Suppressor macrophage treated with lipopolysaccharide for 1 hour (primary cell): ENCODE measurements at regions not wholly inside any gene's neighbourhood (a gene's known extent, or its start where the extent isn't known, plus 50 kb on each side); places are given as distances from the start of the nearest gene placed in this dataset.
"Not testable (repeated sequence)": the region's sequence is repeated elsewhere in the genome, so short reads cannot be mapped to it uniquely, and the experiment has no call there.

Experiments used
- DNase-seq, 3 donors: peaks; one replicate each; pipeline ENCODE4 v3.0.0-alpha.2; 2020 to 2022

- DNase-seq, result no peak
These were observed 155.2 kb upstream of the NRP1 start for GRCh38 chr10:33489501-33490176.

- DNase-seq, result peak in 1 of 3 donors; percentile 32
These were observed 152.7 kb upstream of the NRP1 start for GRCh38 chr10:33487014-33487776.

DNA sequence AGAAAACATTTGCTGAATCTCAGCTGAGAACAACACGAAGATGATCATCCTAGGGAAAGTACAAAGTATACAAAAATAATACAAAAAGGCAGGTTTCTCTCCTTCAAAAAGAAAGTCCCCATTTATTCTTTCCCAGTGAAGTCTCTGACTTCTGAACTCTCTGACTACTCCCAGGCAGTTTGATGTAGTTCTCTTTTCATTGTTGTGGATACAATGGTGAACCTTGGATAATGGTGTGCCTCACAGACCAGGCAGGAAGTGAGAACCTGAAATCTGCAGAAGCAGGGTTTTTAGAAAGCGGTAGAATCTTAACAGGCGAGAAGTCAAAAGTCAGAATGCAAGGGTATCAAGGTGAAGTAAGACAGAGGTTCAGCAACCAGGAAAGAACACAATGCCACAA lies 150.8 kb upstream of the NRP1 start:
- no peak for DNase-seq

DNA sequence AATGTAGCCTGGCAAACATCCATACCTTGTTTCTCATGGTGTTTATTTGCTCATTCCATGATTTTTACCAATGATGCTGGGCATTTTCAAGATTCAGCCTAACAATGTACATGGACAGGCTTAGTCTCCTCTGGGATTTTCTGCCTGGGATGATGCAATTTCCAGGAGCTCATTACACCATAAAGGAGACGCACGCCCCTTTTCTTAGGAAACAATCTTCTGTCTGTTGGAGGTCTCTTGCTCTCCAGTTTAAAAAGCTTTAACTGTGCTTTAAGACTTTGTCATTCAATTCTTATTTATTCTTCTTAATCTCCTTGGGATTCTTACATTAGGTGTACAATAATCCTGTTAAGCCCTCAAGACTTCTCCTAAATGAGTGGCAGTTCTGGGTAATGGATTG lies 150.3 kb upstream of the NRP1 start:
- no peak for DNase-seq

DNA sequence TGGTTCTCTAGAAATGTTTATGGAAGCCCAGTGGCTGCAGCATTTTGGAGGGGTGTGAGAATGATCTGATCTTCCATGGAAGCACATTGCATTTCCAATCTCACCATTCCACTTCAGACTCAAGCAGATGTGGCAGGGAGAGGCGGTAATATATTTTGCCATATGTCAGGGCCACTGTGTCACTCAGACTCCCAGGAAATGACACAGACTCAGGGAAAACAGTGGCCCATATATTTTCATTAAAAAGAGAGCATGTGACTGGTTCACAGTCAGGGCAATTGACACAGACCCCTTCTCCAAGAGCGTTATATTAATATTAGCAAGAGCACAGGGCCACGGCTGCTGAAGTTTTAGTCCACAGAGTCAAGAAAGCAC lies 149.3 kb upstream of the NRP1 start:
- no peak for DNase-seq

DNA sequence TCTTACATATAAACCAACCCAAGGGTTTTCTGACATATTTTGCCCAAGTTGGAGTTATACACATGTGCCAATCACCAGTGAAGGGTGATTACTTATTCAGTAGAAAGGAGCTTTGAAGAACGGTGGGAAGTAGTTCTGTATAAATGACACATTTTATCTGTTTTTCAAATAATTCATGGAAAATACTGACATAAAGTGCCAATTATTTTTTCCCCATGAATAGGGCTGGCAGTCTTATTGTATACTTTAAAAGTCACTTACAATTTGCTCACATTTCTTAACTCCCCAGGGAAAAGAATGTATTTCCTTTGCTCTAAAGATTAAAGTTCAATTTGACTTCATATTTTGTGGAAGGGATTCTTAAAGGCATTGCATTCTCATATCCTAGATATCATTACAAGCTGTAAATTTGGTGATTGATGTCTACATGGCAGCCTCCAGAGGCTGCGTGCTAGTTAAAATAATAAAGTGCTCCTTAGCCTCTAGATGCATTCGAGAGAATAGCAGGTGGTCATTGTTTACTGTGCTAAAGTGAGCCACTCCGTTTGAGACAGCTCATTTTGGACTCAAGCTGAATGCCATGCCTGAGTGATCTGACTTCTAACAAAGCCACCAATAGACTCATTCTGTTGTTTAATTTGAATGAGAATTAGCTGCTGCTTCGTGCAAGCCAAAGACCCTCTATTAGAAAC lies 148.8 kb upstream of the NRP1 start:
- no peak for DNase-seq

- no peak for DNase-seq
These were observed 148.0 kb upstream of the NRP1 start for GRCh38 chr10:33482486-33482885.

GRCh38 chr10:33481184-33481583 lies 146.7 kb upstream of the NRP1 start:
- no peak for DNase-seq

DNA sequence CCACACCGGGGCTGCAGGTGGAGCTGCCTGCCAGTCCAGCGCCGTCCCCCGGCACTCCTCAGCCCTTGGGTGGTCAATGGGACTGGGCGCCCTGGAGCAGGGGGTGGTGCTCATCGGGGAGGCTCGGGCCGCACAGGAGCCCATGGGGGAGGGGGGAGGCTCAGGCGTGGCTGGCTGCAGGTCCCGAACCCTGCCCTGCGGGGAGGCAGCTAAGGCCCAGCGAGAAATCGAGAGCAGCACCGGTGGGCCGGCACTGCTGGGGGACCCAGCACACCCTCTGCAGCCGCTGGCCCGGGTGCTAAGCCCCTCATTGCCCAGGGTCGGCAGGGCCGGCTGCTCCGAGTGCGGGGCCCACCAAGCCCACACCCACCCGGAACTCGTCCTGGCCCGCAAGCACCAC lies 145.9 kb upstream of the NRP1 start:
- not testable (repeated sequence) for DNase-seq

- no peak for DNase-seq
These were observed 144.2 kb upstream of the NRP1 start for GRCh38 chr10:33478675-33479125.

GRCh38 chr10:33478089-33478674 lies 143.7 kb upstream of the NRP1 start:
- DNase-seq, result no peak

GRCh38 chr10:33477291-33478088 lies 143.0 kb upstream of the NRP1 start:
- DNase-seq, result no peak

- DNase-seq, result no peak
These were observed 142.3 kb upstream of the NRP1 start for GRCh38 chr10:33476757-33477273.

DNA sequence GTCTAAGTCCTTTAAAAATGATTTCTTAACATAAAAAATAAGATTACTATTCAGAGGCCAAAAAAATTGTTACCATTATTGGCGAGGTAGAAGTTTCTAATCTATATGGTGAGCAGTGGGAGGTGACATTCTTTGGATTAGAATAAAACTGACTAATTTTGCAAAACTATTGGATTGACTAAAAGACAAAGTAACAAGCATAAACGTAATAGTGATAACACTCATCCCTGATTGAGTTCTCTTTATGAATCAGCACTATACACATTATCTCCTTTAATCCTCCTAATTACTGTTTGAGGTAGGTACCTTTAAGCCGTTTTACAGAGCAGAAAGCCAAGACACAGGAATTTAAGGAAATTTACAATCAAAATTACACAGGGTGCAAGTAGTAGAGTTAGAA lies 139.2 kb upstream of the NRP1 start:
- DNase-seq, result no peak

DNA sequence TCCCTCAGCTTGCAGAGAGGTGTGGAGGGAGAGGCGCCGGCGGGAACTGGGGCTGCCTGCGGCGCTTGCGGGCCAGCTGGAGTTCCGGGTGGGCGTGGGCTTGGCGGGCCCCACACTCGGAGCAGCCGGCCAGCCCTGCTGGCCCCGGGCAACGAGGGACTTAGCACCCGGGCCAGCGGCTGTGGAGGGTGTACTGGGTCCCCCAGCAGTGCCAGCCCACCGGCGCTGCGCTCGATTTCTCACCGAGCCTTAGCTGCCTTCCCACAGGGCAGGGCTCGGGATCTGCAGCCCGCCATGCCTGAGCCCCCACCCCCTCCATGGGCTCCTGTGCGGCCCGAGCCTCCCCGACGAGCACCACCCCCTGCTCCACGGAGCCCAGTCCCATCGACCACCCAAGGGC lies 133.5 kb upstream of the NRP1 start:
- not testable (repeated sequence) for DNase-seq

- no peak for DNase-seq
These were observed 131.3 kb upstream of the NRP1 start for GRCh38 chr10:33465747-33466146.

GRCh38 chr10:33463011-33463410 lies 128.5 kb upstream of the NRP1 start:
- no peak for DNase-seq

GRCh38 chr10:33461295-33461640 lies 126.8 kb upstream of the NRP1 start:
- no peak for DNase-seq

DNA sequence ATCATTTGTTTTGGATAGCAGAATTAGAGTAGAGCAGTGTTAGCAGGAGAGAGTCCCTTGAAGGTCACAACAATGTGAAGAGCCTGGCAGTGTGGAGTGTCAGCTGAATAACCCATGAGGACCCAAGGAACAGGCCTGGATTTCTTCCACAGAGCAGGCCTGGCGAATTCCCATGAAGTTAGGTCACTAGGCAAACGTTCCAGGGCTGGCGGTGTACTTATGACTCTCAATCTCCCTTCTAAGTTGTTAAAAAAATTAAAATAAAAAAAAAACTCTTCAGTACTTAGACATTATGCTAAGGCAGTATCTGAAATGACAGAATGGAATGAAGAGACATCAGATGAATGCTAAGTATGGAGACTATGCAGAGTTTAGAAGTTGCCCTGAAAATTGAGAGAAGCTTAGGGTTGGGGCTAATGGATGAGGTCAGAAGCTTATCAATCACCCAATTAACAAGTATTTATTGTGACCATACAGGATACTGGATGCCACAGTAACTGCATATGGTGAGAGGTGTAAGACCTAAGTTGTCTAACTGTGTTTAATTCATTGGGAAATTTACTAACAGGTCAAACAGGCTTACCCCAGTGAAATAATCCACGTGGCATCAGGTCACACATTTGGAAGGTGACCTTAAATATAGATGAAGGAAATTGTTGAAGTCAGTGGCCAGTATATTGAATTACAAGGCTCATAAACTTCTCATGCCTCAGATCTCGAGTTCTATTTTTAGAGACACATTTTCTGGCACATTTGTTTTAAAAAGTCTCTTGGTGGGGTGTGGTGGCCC lies 126.2 kb upstream of the NRP1 start:
- no peak for DNase-seq

DNA sequence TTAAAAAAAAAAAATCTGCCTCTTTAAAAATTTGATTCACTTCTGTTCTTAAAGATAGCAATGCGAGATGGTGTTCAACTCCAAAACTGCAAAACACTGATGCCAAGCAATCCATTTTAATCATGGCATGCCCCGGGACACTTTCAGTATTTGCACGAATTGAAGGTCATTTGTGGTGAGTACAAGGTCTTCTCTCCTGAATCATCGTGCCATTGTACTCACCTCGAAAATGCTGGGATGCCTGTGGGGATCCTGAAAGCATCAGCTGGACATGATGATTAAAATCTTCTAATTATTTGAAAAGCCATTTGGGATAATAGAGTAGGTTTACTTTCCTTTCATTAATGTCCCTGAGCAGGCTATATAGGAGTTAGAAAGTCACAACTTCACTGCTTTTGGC lies 125.1 kb upstream of the NRP1 start:
- no peak for DNase-seq

DNA sequence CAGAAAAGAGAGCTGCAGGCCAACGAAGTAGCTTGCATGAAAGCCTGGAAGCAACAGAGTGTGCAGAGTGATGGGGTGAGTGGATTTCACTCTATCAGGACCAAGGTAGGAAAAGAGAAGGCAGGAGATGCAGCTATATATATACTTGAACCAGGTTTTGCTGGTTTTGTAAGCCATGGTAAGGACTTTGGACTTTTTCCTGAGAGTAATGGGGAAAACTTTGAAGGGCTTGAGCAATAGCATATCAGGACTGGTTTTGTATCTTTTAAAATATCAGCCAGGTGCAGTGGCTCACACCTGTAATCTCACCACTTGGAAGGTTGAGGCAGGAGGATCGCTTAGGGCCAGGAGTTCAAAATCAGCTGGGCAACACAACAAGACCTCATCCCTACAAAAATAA lies 120.6 kb upstream of the NRP1 start:
- no peak for DNase-seq

DNA sequence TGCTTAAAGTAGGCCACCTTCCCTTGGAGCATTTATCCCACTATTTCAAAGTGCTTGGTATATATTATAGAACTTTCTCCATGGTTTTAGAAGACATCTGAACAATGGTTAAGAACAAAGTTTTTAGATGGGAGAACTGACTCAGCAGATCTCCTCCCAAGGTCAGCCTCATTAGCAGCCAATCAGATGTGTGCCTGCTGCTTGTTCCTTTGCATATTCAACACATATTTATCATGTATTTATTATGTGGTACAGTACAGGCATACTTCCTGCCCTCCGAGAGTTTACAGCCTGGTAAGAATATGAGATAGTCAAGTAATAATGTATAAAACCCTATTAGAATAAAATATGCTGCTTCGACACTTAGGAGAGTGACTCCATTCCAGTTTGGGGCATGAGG lies 120.1 kb upstream of the NRP1 start:
- no peak for DNase-seq
